ENCODE measurements at regions not wholly inside any gene's neighbourhood (a gene's known extent, or its start where the extent isn't known, plus 50 kb on each side); places are given as distances from the start of the nearest gene placed in this dataset.

DNA sequence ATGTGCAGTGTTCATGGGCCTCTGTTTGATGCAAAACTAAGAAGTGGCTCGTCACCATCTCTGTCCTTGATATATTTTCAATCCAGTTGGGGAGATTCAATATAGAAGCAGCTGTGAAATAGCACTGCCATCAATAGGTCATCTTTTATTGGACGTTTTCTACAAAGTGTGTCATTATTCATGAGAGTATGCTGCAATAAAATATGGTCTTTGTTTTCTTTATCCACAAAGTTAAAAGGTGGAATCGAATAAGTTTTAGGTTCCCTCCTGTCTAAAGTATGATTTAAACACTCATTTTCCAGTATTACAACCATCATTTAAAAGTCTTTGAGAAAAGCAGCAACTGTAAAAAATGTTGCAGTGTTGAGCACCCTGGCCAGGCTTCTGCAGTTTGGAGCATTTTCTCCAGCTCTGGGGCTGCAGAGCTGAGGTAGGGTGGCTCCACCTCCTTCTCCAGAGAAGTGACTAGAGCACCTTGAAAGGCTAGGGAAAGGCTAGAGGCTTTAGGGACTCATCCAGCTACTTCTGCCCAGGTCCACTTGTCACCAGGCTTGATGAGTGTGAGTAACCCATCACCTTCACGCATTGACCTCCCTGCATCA, 56.5 kb upstream of the DNAH14 start:
- Histone ChIP-seq H3K36me3 (ENCODE audit: low read depth) (no peaks in the 10 kb centered on the region), H3K9me3 (ENCODE audit: severe bottlenecking) (no peaks in the 10 kb centered on the region), H3K4me3 (ENCODE audit: severe bottlenecking) (no peak overlapping the region), H3K27me3 (ENCODE audit: insufficient read depth, poor library complexity, severe bottlenecking) (no peaks in the 10 kb centered on the region), H3K4me1 (ENCODE audit: insufficient read depth, poor library complexity, severe bottlenecking) (no peaks in the 10 kb centered on the region), H3K27ac (ENCODE audit: poor library complexity, severe bottlenecking) (no peak overlapping the region)
- ATAC-seq (ENCODE audit: low read depth), result no peak
- DNase-seq (ENCODE audit: low spot score), result no peak
- TF ChIP-seq, protein P1, sequence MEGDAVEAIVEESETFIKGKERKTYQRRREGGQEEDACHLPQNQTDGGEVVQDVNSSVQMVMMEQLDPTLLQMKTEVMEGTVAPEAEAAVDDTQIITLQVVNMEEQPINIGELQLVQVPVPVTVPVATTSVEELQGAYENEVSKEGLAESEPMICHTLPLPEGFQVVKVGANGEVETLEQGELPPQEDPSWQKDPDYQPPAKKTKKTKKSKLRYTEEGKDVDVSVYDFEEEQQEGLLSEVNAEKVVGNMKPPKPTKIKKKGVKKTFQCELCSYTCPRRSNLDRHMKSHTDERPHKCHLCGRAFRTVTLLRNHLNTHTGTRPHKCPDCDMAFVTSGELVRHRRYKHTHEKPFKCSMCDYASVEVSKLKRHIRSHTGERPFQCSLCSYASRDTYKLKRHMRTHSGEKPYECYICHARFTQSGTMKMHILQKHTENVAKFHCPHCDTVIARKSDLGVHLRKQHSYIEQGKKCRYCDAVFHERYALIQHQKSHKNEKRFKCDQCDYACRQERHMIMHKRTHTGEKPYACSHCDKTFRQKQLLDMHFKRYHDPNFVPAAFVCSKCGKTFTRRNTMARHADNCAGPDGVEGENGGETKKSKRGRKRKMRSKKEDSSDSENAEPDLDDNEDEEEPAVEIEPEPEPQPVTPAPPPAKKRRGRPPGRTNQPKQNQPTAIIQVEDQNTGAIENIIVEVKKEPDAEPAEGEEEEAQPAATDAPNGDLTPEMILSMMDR (IDR thresholded peaks at IDR 0.05; ENCODE audit: poor library complexity, severe bottlenecking), result no peak

DNA sequence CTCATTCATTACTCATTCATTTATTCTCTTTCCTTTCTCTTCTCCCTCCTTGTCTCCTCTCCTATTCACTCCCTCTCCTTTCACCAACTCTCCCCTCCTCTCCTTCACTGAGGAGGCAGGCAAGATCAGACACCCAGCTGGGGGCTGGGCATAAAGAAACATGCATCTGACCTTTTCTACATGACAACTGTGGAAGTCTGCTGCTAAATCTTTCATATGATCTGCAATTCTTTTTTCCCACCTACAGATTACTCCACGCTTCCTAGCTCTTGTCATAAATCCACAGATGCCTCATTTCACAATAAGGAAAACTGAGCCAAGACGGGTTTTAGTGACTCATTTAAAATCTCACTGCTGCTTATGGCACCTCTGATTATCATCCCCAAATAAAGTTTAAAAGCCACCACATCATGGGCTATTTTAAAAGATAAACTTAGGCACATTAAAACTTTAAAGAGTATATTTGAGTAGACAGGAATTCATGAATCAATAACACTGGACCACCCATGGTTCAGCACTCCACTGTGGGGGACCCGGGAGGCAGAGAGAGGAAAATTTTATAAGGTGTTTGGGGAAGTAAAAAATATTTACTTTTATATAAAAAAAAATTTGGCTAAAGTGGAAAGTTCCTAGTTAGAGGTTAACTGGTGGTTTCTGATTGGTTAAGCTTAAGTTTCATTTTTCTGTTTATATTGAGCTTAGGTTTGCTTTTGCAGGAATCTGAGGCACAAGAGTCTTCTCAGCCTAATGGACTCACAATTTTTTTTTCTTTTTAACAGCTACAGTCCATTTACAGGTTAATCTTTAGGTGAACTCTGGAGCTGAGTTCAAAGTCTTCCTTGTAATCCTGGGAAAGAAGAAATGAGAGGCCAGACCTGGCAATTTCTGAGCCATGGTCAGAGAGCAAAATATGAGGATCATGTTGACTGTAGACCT, 55.8 kb upstream of the DNAH14 start:
- ATAC-seq (ENCODE audit: low read depth) (no peak), DNase-seq (ENCODE audit: low spot score) (no peak)
- no peak overlapping the region for H3K27ac ChIP-seq (ENCODE audit: poor library complexity, severe bottlenecking)
- no peaks in the 10 kb centered on the region for H3K9me3 ChIP-seq (ENCODE audit: severe bottlenecking)
- no peaks in the 10 kb centered on the region for H3K27me3 ChIP-seq (ENCODE audit: insufficient read depth, poor library complexity, severe bottlenecking)
- no peaks in the 10 kb centered on the region for H3K36me3 ChIP-seq (ENCODE audit: low read depth)
- no peaks in the 10 kb centered on the region for H3K4me1 ChIP-seq (ENCODE audit: insufficient read depth, poor library complexity, severe bottlenecking)
- TF ChIP-seq, protein P1 (IDR thresholded peaks at IDR 0.05; ENCODE audit: poor library complexity, severe bottlenecking), result no peak
- no peak overlapping the region for H3K4me3 ChIP-seq (ENCODE audit: severe bottlenecking)

DNA sequence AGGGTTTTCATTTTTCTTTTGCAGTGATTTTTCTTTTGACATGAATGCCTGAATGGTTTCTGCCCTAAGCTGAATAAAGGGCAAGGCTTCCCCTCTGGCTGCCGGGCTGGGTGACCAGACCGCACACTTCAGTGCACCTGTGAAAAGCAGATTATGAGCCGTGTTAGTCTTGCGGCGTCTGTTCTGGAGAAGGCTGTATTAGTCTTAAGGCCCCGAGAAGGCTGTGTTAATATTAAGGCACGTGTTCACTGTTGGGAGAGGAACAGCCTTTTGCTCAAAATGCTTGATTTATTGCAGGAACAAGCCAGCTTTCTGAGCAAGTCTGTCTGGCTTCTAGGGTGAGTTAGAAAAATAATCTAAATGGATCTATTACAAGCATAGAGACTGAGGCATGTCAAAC, 54.7 kb upstream of the DNAH14 start:
- H3K9me3 ChIP-seq (ENCODE audit: severe bottlenecking), result no peaks in the 10 kb centered on the region
- ATAC-seq (ENCODE audit: low read depth), result no peak
- no peak for DNase-seq (ENCODE audit: low spot score)
- no peak overlapping the region for H3K27ac ChIP-seq (ENCODE audit: poor library complexity, severe bottlenecking)
- no peak overlapping the region for H3K4me3 ChIP-seq (ENCODE audit: severe bottlenecking)
- no peaks in the 10 kb centered on the region for H3K36me3 ChIP-seq (ENCODE audit: low read depth)
- no peaks in the 10 kb centered on the region for H3K27me3 ChIP-seq (ENCODE audit: insufficient read depth, poor library complexity, severe bottlenecking)
- TF ChIP-seq, protein P1 (IDR thresholded peaks at IDR 0.05; ENCODE audit: poor library complexity, severe bottlenecking), result no peak
- H3K4me1 ChIP-seq (ENCODE audit: insufficient read depth, poor library complexity, severe bottlenecking), result no peaks in the 10 kb centered on the region

DNA sequence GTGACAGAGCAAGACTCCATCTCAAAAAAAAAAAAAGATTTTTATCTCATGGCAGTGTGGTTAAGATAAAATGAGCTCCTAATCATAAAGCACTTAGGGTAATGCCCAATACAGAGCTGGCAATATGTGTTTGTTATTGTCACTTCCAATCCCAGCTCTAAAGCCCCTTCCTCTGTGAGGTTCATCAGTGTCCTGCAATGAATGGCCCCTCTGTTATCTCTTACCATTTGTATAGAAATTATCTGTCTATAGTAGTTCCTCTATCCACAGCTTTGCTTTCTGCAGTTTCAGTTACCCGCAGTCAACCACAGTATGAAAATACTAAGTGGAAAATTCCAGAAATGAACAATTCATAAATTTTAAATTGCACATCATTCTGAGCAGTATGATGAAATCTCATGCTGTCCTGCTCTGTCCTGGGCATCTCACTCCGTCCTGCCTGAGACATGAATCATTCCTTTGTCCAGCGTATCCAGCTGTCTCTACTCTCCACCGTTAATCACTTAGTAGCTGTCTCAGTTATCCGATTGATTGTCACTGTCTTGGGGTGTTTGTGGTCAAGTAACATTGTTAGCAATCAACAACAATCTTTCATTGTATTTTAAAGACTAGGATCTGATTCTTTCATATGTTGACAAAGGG, 50.2 kb upstream of the DNAH14 start:
- Histone ChIP-seq H3K4me1 (ENCODE audit: insufficient read depth, poor library complexity, severe bottlenecking) (no peaks in the 10 kb centered on the region), H3K9me3 (ENCODE audit: severe bottlenecking) (no peaks in the 10 kb centered on the region), H3K4me3 (ENCODE audit: severe bottlenecking) (no peak overlapping the region), H3K27me3 (ENCODE audit: insufficient read depth, poor library complexity, severe bottlenecking) (no peaks in the 10 kb centered on the region), H3K27ac (ENCODE audit: poor library complexity, severe bottlenecking) (no peak overlapping the region), H3K36me3 (ENCODE audit: low read depth) (no peaks in the 10 kb centered on the region)
- TF ChIP-seq, protein P1 (IDR thresholded peaks at IDR 0.05; ENCODE audit: poor library complexity, severe bottlenecking), result no peak
- DNase-seq (ENCODE audit: low spot score) (no peak), ATAC-seq (ENCODE audit: low read depth) (0 out of 3 replicates have a peak, but pooled peaks have one; percentile 21)

Measured in RWPE2 (cell line).